C4-2B (cell line): ENCODE measurements at regions not wholly inside any gene's neighbourhood (a gene's known extent, or its start where the extent isn't known, plus 50 kb on each side); places are given as distances from the start of the nearest gene placed in this dataset.

ENCODE experiments used
- CTCF ChIP-seq: fragments of 450-650 bp; conservative IDR thresholded peaks from 2 replicates; pipeline ENCODE4 v1.5.1; 2017; ENCODE audit warnings: mild to moderate bottlenecking
- ZFX ChIP-seq: fragments of 450-650 bp; IDR thresholded peaks from 2 replicates; pipeline ENCODE4 v1.6.1; 2017

- TF ChIP-seq ZFX: no peak
- no peak for TF ChIP-seq CTCF
These were observed 57.2 kb upstream of the GATA6 start for GRCh38 chr18:22112215-22112614.
